ENCODE measurements at regions not wholly inside any gene's neighbourhood (a gene's known extent, or its start where the extent isn't known, plus 50 kb on each side); places are given as distances from the start of the nearest gene placed in this dataset.

GRCh38 chr1:244780311-244780710 lies 55.1 kb upstream of the COX20 start:
- Histone ChIP-seq H4K20me1 (replicated peaks; ENCODE audit: control insufficient read depth, insufficient read depth, low read length) (no peaks in the 10 kb centered on the region), H3K79me2 (ENCODE audit: control insufficient read depth, insufficient read depth, low read length) (no peaks in the 10 kb centered on the region), H2AFZ (ENCODE audit: low read depth, low read length) (no peak overlapping the region), H3K9me1 (ENCODE audit: control insufficient read depth, insufficient read depth, low read length) (no peaks in the 10 kb centered on the region), H3K27ac (ENCODE audit: extremely low read depth, low read depth, low read length) (no peak overlapping the region), H3K4me1 (replicated peaks in 1 of 2; ENCODE audit: control insufficient read depth in 2 of 2, insufficient read depth in 2 of 2, low read length in 2 of 2) (0 out of 5 replicates have a peak, but pooled peaks cover 0 to 3% of the 10 kb centered on the region in 2 experiments), H3K27me3 (ENCODE audit: control insufficient read depth in 2 of 2, insufficient read depth in 2 of 2, low read length in 2 of 2) (peaks cover 47 to 65% of the 10 kb centered on the region in 2 experiments), H3K4me2 (ENCODE audit: insufficient read depth, low read length) (no peak overlapping the region), H3K4me3 (no peak overlapping the region), H3K9ac (ENCODE audit: insufficient read depth in 1 of 2, low read depth in 2 of 2, low read length in 2 of 2) (no peak overlapping the region), H3K9me3 (replicated peaks; ENCODE audit: control insufficient read depth, insufficient read depth, low read depth, low read length) (no peaks in the 10 kb centered on the region), H3K36me3 (ENCODE audit: control insufficient read depth, insufficient read depth, low read length) (no peaks in the 10 kb centered on the region)
- ChIA-PET CTCF (ENCODE audit: low intra/inter-chr PET ratio) (interaction anchor here (0.6 kb wide), 1 partner anchor 17 kb away, joined by 3 read pairs; no protein-coding TSS in a partner anchor), POLR2A (interaction anchor here (0.6 to 1.6 kb wide), 2 partner anchors 10 to 551 kb away, joined by 3 to 6 read pairs; no protein-coding TSS in a partner anchor)
- TF ChIP-seq ZBTB17 (CRISPR knock-in tag; IDR thresholded peaks at IDR 0.05) (no peak), NFXL1 (CRISPR knock-in tag; IDR thresholded peaks at IDR 0.05) (no peak), BRD9 (IDR thresholded peaks at IDR 0.05; ENCODE audit: low read depth, partially characterized antibody) (no peak), RAD21 (CRISPR knock-in tag; conservative IDR thresholded peaks at IDR 0.05 in 1 of 2, IDR thresholded peaks at IDR 0.05 in 1 of 2) (no peak), EWSR1 (IDR thresholded peaks at IDR 0.05; ENCODE audit: borderline replicate concordance, low read depth, partially characterized antibody) (no peak), OTX1 (CRISPR knock-in tag; IDR thresholded peaks at IDR 0.05) (no peak), ZC3H8 (IDR thresholded peaks at IDR 0.05) (no peak), ELK1 (CRISPR knock-in tag; IDR thresholded peaks at IDR 0.05) (no peak), ZNF354B (CRISPR knock-in tag; IDR thresholded peaks at IDR 0.05) (no peak), NR2C1 (IDR thresholded peaks at IDR 0.05) (no peak), NR2C1 (tag; IDR thresholded peaks at IDR 0.05) (no peak), NCOA1 (IDR thresholded peaks at IDR 0.05; ENCODE audit: low read depth) (no peak), DNMT1 (IDR thresholded peaks at IDR 0.05) (no peak), NR2F6 (CRISPR knock-in tag; IDR thresholded peaks at IDR 0.05) (no peak), MXD1 (CRISPR knock-in tag; IDR thresholded peaks at IDR 0.05; ENCODE audit: borderline replicate concordance, poor library complexity, severe bottlenecking) (no peak)
- 7% methylated on average over 11 of the region's 16 CpGs for WGBS (ENCODE audit: insufficient coverage, low coverage, missing lambda C conversion rate)
- ATAC-seq = no peak
- no TSS peak for BruUV-seq (replicated peaks)
- intact Hi-C loops (cut with micrococcal nuclease) = no loop called here
- DNase-seq (ENCODE audit: extremely low read depth in 1 of 4, low spot score in 3 of 4) = no peak
- FAIRE-seq = no peak
- in situ Hi-C loops (cut with MboI) = no loop called here

Data from K562 (cell line).